PC-9 (cell line): ENCODE measurements at regions not wholly inside any gene's neighbourhood (a gene's known extent, or its start where the extent isn't known, plus 50 kb on each side); places are given as distances from the start of the nearest gene placed in this dataset.

Experiments
- BruUV-seq: library from RNA; stranded (reverse); fragments of 400-500 nt; replicated peaks from 2 replicates; lab custom pipeline; 2021; lab: Mats Ljungman, UMichigan
- CTCF ChIA-PET: fragments of 300-600 bp; sonication (Branson Sonifier 250); formaldehyde crosslinking; loops from one replicate; lab custom pipeline; 2022; ENCODE audit warnings: antibody characterized with exemption; lab: Charles Lee
- POLR2A ChIA-PET: fragments of 300-600 bp; sonication (Branson Sonifier 250); formaldehyde crosslinking; loops from one replicate; lab custom pipeline; 2022; ENCODE audit warnings: antibody characterized with exemption; ENCODE audit not compliant: unreplicated experiment; lab: Charles Lee
- DNase-seq, 2 experiments: peaks; one replicate each; pipeline versions ENCODE4 v3.0.0 to v3.0.0-alpha.2; 2015 to 2022; ENCODE audit warnings: mixed read lengths in 1 of 2
- H2AFZ ChIP-seq: fragments of 200-600 bp; sonication (generic); 2 replicates; pipeline ENCODE4 v1.8.1; 2017; ENCODE audit warnings: antibody characterized with exemption
- H3F3A ChIP-seq: fragments of 200-600 bp; sonication (generic); 2 replicates; pipeline ENCODE4 v1.8.1; 2017; ENCODE audit warnings: antibody characterized with exemption, mild to moderate bottlenecking, low read depth; ENCODE audit not compliant: insufficient read depth
- H3K27ac ChIP-seq: fragments of 200-600 bp; sonication (generic); 2 replicates; pipeline ENCODE4 v1.6.1; 2016; ENCODE audit warnings: mixed run types
- H3K27me3 ChIP-seq: fragments of 200-600 bp; sonication (generic); 2 replicates; pipeline ENCODE4 v1.6.1; 2016; ENCODE audit warnings: low read depth, mixed run types; ENCODE audit not compliant: insufficient read depth
- H3K36me3 ChIP-seq: fragments of 200-600 bp; sonication (generic); 2 replicates; pipeline ENCODE4 v1.6.1; 2016; ENCODE audit warnings: low read depth, mixed run types
- H3K4me1 ChIP-seq: fragments of 200-600 bp; sonication (generic); replicated peaks from 2 replicates; pipeline ENCODE4 v1.6.1; 2016; ENCODE audit warnings: mixed run types; ENCODE audit not compliant: insufficient read depth
- H3K4me2 ChIP-seq: fragments of 200-600 bp; sonication (generic); 2 replicates; pipeline ENCODE4 v1.6.1; 2017; ENCODE audit warnings: mixed run types
- H3K4me3 ChIP-seq: fragments of 200-600 bp; sonication (generic); 2 replicates; pipeline ENCODE4 v1.6.1; 2016; ENCODE audit warnings: mixed run types
- H3K79me2 ChIP-seq: fragments of 200-600 bp; sonication (generic); 2 replicates; pipeline ENCODE4 v1.6.1; 2017; ENCODE audit warnings: low read depth, mixed run types
- H3K9me2 ChIP-seq: fragments of 200-600 bp; sonication (generic); 2 replicates; pipeline ENCODE4 v1.8.1; 2017; ENCODE audit warnings: mild to moderate bottlenecking; ENCODE audit not compliant: insufficient read depth
- H3K9me3 ChIP-seq: fragments of 200-600 bp; sonication (generic); 2 replicates; pipeline ENCODE4 v1.8.1; 2016; ENCODE audit warnings: low read depth; ENCODE audit not compliant: insufficient read depth
- H4K20me1 ChIP-seq: fragments of 200-600 bp; sonication (generic); 2 replicates; pipeline ENCODE4 v1.8.1; 2017; ENCODE audit not compliant: insufficient read depth
- EZH2 ChIP-seq: fragments of 200-600 bp; sonication (generic); IDR thresholded peaks from 2 replicates; pipeline ENCODE4 v1.8.0; 2017; ENCODE audit warnings: antibody characterized with exemption, low read depth
- intact Hi-C: fragments of 100-400 bp; cut with micrococcal nuclease; formaldehyde crosslinking; loops from one replicate; pipeline ENCODE4 v1.10.0; 2022; ENCODE audit not compliant: unreplicated experiment
- TF ChIP-seq, protein P1 (sequence below): fragments of 200-600 bp; sonication (generic); conservative IDR thresholded peaks from 2 replicates; pipeline ENCODE4 v1.6.1; 2017; ENCODE audit warnings: mixed run types, antibody characterized with exemption, mild to moderate bottlenecking, moderate library complexity

DNA sequence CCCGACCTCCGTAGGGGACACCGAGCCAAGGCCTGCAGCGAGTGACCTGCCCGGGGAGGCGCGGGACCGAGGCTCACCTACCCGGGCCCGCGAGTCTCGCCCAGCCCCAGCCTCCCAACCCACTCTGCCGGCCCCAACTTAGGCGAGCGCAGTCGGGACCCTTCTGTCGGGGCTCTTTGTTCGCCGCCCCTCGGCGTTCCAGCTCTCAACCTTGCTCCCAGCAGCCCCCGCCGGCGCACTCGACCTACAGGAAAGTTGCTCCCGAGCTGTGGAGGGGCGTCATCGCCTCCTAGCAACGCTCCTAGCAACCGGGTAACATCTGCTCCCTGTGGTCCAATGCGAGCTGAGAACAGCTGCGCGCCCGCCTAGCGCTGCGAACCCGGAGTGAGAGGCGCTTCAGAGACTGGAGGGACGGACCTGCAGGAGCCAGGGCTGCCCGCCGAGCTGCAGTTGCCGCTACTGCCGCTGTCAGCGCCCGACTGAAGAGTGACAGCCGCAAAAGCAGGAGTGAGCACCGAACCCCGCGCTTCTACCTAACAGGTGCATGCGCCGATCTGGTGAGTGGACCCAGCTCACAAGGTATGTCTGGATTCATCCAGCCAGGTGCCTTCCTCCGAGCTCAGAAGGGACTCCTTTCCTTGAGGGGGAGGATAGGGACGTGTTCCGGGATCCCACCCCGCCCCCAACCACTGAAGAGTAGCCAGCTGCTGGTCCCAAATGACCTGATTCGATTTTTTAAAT lies 355.0 kb downstream of the SNAPC1 start:
- Histone ChIP-seq H3K27me3 (no peaks in the 10 kb centered on the region), H3F3A (no peaks in the 10 kb centered on the region), H3K4me2 (no peak overlapping the region), H4K20me1 (no peaks in the 10 kb centered on the region), H3K79me2 (no peaks in the 10 kb centered on the region), H3K36me3 (no peaks in the 10 kb centered on the region), H3K27ac (no peak overlapping the region), H3K9me3 (no peaks in the 10 kb centered on the region; the same call in 1 of the 2 replicates), H3K4me1 (no peaks in the 10 kb centered on the region), H3K9me2 (no peaks in the 10 kb centered on the region; the same call in 1 of the 2 replicates), H2AFZ (no peak overlapping the region), H3K4me3 (no peak overlapping the region)
- no peak for DNase-seq
- intact Hi-C loops = no loop called here
- BruUV-seq = no TSS peak
- TF ChIP-seq, protein P1, sequence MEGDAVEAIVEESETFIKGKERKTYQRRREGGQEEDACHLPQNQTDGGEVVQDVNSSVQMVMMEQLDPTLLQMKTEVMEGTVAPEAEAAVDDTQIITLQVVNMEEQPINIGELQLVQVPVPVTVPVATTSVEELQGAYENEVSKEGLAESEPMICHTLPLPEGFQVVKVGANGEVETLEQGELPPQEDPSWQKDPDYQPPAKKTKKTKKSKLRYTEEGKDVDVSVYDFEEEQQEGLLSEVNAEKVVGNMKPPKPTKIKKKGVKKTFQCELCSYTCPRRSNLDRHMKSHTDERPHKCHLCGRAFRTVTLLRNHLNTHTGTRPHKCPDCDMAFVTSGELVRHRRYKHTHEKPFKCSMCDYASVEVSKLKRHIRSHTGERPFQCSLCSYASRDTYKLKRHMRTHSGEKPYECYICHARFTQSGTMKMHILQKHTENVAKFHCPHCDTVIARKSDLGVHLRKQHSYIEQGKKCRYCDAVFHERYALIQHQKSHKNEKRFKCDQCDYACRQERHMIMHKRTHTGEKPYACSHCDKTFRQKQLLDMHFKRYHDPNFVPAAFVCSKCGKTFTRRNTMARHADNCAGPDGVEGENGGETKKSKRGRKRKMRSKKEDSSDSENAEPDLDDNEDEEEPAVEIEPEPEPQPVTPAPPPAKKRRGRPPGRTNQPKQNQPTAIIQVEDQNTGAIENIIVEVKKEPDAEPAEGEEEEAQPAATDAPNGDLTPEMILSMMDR = no peak
- no peak for TF ChIP-seq EZH2
- POLR2A ChIA-PET = no interaction called here
- CTCF ChIA-PET = no interaction called here

DNA sequence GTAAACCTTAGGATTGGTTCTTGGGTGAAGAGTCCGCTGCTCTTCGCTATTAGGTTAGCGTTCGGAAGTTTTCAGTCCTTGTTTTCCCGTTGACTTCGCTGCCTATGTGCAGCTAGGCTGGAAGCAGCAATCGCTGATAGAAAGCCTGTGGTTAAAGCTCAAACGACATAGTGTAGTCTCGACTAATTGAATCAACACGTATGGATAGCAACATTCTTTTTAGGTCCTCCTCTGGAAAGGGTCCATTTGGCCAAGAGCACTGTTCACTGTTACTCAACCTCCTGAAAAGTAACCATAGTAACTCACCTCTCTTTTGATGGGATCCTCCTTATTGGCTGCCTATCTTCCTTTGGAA lies 355.5 kb downstream of the SNAPC1 start:
- TF ChIP-seq, protein P1 = no peak
- no peak for TF ChIP-seq EZH2
- no peaks in the 10 kb centered on the region; the same call in 1 of the 2 replicates for H3K9me3 ChIP-seq
- no peaks in the 10 kb centered on the region for H3K4me1 ChIP-seq
- no peak overlapping the region for H3K4me3 ChIP-seq
- no peaks in the 10 kb centered on the region; the same call in 1 of the 2 replicates for H3K9me2 ChIP-seq
- no peak for DNase-seq
- H2AFZ ChIP-seq = no peak overlapping the region
- no peaks in the 10 kb centered on the region for H3K79me2 ChIP-seq
- H3K36me3 ChIP-seq = no peaks in the 10 kb centered on the region
- ChIA-PET CTCF (no interaction called here), POLR2A (no interaction called here)
- H3K4me2 ChIP-seq = no peak overlapping the region
- BruUV-seq = no TSS peak
- no peak overlapping the region for H3K27ac ChIP-seq
- H4K20me1 ChIP-seq = no peaks in the 10 kb centered on the region
- intact Hi-C loops = no loop called here
- H3F3A ChIP-seq = no peaks in the 10 kb centered on the region
- no peaks in the 10 kb centered on the region for H3K27me3 ChIP-seq

DNA sequence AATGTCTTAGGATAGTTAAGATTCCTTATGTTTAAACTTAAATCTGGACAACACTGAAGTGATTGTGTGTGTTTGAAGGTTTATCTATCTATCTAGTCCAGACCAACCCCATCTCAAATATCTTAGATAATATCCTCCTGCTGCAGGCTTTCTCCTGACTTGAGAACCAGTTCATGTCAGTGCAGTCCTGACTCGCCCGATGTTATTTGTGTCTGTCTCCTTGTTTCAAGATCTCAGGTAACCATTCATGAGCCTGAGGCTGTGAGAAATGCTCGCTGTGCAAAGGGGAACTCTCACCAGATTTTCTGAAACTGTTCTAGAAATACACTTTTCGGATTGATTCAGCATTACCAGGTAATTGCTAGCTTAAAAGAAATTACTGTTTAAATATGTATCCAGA lies 356.2 kb downstream of the SNAPC1 start:
- H2AFZ ChIP-seq = no peak overlapping the region
- H3K4me2 ChIP-seq = no peak overlapping the region
- CTCF ChIA-PET = no interaction called here
- H3K79me2 ChIP-seq = no peaks in the 10 kb centered on the region
- TF ChIP-seq, protein P1 = no peak
- TF ChIP-seq EZH2 = no peak
- no peak overlapping the region for H3K27ac ChIP-seq
- no peaks in the 10 kb centered on the region; the same call in 1 of the 2 replicates for H3K9me2 ChIP-seq
- H3K36me3 ChIP-seq = no peaks in the 10 kb centered on the region
- no TSS peak for BruUV-seq
- no peak overlapping the region for H3K4me3 ChIP-seq
- no peak for DNase-seq
- intact Hi-C loops = no loop called here
- H4K20me1 ChIP-seq = no peaks in the 10 kb centered on the region
- POLR2A ChIA-PET = no interaction called here
- H3K9me3 ChIP-seq = no peaks in the 10 kb centered on the region; the same call in 1 of the 2 replicates
- no peaks in the 10 kb centered on the region for H3K27me3 ChIP-seq
- no peaks in the 10 kb centered on the region for H3K4me1 ChIP-seq
- no peaks in the 10 kb centered on the region for H3F3A ChIP-seq
